ENCODE measurements at regions not wholly inside any gene's neighbourhood (a gene's known extent, or its start where the extent isn't known, plus 50 kb on each side); places are given as distances from the start of the nearest gene placed in this dataset.

GRCh38 chr6:85005494-85005893 is 241.1 kb upstream of the TBX18 start:
- TF ChIP-seq EZH2 (IDR thresholded peaks at IDR 0.05; ENCODE audit: borderline replicate concordance, low read depth, low read length) (no peak), SLC30A9 (CRISPR knock-in tag; IDR thresholded peaks at IDR 0.05) (no peak), SREBF2 (CRISPR knock-in tag; IDR thresholded peaks at IDR 0.05) (no peak), CGGBP1 (CRISPR knock-in tag; IDR thresholded peaks at IDR 0.05) (no peak), CTCF (IDR thresholded peaks at IDR 0.05 in 2 of 3, conservative IDR thresholded peaks at IDR 0.05 in 1 of 3; ENCODE audit: insufficient read depth in 2 of 3, low read depth in 1 of 3, low read length in 3 of 3) (no peak)

All from K562 (cell line).